Activated T-helper 17 cell treated with anti-CD3 and anti-CD28 coated beads, Interleukin-2, amount 50 U/mL, for 72 hours (primary cell): ENCODE measurements at regions not wholly inside any gene's neighbourhood (a gene's known extent, or its start where the extent isn't known, plus 50 kb on each side); places are given as distances from the start of the nearest gene placed in this dataset.

Source experiments
- ATAC-seq: fragments of 150-1000 bp; cut with Tn5 transposase; replicated peaks from 2 replicates; pipeline ENCODE4 v1.10.0; 2021; ENCODE audit warnings: mild to moderate bottlenecking, moderate library complexity
- H3K27ac Mint-ChIP-seq: one replicate; pipeline ENCODE4 v1.8.0; 2022; ENCODE audit warnings: mixed read lengths
- H3K27me3 Mint-ChIP-seq: one replicate; pipeline ENCODE4 v1.8.0; 2022; ENCODE audit warnings: mixed read lengths
- H3K36me3 Mint-ChIP-seq: one replicate; pipeline ENCODE4 v1.8.0; 2022; ENCODE audit warnings: low read depth, mild to moderate bottlenecking, mixed read lengths
- H3K4me1 Mint-ChIP-seq: one replicate; pipeline ENCODE4 v1.8.0; 2022; ENCODE audit warnings: mixed read lengths
- H3K4me3 Mint-ChIP-seq: one replicate; pipeline ENCODE4 v1.8.0; 2022; ENCODE audit warnings: mild to moderate bottlenecking, mixed read lengths
- H3K9me3 Mint-ChIP-seq: one replicate; pipeline ENCODE4 v1.8.0; 2022; ENCODE audit warnings: mixed read lengths

- no peak for ATAC-seq
- no peak overlapping the region for H3K27ac Mint-ChIP-seq
- H3K27me3 Mint-ChIP-seq, result peaks cover 10% of the 10 kb centered on the region
- H3K36me3 Mint-ChIP-seq, result no peaks in the 10 kb centered on the region
- H3K4me1 Mint-ChIP-seq, result no peaks in the 10 kb centered on the region
- H3K4me3 Mint-ChIP-seq, result no peak overlapping the region
- H3K9me3 Mint-ChIP-seq, result peaks cover 1% of the 10 kb centered on the region
Observed at GRCh38 chr2:128485761-128486639, 167.3 kb upstream of the HS6ST1 start.

DNA sequence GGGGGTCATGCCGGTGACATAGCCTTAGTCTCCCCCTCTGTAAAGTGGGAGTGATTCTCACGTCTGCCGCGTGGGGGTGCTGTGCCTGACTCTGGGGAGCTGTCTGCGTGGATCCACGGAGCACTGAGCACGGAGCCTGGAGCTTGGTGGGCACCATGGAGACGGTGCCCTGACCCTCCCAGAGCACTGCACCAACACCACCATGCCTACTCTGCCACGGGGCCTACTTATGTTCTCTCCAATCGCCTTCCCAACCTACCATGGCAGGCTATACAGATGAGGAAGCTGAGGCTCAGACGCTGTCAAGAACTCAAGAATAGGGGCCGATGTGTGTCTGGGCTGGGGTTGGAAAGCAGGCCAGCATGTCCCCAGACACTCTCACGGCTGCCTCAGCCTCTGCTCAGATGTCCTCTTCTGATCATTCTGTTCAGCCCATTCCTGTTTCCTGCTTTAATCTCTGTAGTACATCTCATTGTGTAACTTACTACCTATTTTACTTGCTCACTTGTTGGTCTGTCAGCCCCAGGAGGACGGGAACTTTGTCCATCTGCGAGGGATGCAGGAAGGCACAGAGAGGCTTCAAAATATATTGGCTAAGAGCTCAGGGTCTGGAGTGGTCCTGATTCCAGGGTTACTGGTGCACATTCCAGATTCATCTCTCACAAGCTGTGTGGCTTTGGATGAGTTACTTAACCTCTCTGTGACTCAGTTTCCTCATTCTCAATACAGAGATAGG is 168.1 kb upstream of the HS6ST1 start:
- H3K9me3 Mint-ChIP-seq, result no peaks in the 10 kb centered on the region
- peaks cover 10% of the 10 kb centered on the region for H3K27me3 Mint-ChIP-seq
- no peak for ATAC-seq
- H3K27ac Mint-ChIP-seq, result no peak overlapping the region
- no peak overlapping the region for H3K4me3 Mint-ChIP-seq
- H3K36me3 Mint-ChIP-seq, result no peaks in the 10 kb centered on the region
- H3K4me1 Mint-ChIP-seq, result no peaks in the 10 kb centered on the region

GRCh38 chr2:128487650-128488387 is 169.2 kb upstream of the HS6ST1 start:
- H3K4me1 Mint-ChIP-seq, result no peaks in the 10 kb centered on the region

DNA sequence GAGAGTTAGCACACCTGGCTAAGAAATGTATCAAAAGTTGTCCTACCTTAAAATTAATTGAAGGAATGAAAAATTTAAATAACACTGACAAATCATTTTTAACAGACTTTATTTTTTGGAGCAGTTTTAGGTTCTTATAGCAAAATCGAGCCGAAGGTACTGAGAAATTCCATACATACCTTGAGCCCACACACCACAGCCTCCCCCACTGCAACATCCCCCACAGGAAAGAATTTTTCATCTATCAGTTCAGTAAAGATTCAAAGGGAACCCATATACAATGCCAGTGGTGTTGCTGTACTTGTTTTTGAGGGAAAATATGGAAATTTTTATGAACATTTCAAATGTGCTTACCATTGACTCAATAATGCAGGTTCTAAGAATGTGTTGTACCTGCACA is 169.8 kb upstream of the HS6ST1 start:
- Mint-ChIP-seq H3K36me3 (no peaks in the 10 kb centered on the region), H3K4me1 (no peaks in the 10 kb centered on the region), H3K27ac (no peak overlapping the region), H3K27me3 (peaks cover 10% of the 10 kb centered on the region), H3K9me3 (no peaks in the 10 kb centered on the region), H3K4me3 (no peak overlapping the region)
- no peak for ATAC-seq

More at GRCh38 chr2:128487650-128488387, 169.2 kb upstream of the HS6ST1 start:
- Mint-ChIP-seq H3K4me3 (no peak overlapping the region), H3K27ac (no peak overlapping the region), H3K36me3 (no peaks in the 10 kb centered on the region), H3K27me3 (peaks cover 10% of the 10 kb centered on the region), H3K9me3 (no peaks in the 10 kb centered on the region)
- no peak for ATAC-seq

- Mint-ChIP-seq H3K27me3 (peaks cover 10% of the 10 kb centered on the region), H3K27ac (no peak overlapping the region), H3K4me3 (no peak overlapping the region), H3K36me3 (no peaks in the 10 kb centered on the region), H3K9me3 (no peaks in the 10 kb centered on the region), H3K4me1 (no peaks in the 10 kb centered on the region)
- ATAC-seq, result no peak
Observed at GRCh38 chr2:128489526-128490273, 171.0 kb upstream of the HS6ST1 start.

DNA sequence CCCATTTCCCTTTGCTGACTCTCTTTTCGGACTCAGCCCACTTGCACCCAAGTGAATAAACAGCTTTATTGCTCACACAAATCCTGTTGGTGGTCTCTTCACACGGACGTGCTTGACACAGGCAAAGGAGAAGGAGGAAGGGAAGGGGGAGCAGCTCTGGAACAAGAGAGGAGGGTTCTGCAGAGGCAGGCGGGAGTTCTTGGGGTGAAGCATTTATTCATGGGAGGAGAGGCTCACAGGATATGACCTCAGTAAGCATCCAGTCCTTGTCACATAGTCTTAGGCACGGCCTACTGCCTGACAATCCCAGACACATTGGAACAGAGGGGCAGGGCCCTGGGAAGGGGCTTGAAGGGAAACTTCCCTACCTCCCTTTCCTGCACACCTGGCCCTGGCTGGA is 171.7 kb upstream of the HS6ST1 start:
- no peaks in the 10 kb centered on the region for H3K36me3 Mint-ChIP-seq
- H3K9me3 Mint-ChIP-seq, result no peaks in the 10 kb centered on the region
- H3K27ac Mint-ChIP-seq, result no peak overlapping the region
- peaks cover 10% of the 10 kb centered on the region for H3K27me3 Mint-ChIP-seq
- no peak overlapping the region for H3K4me3 Mint-ChIP-seq
- H3K4me1 Mint-ChIP-seq, result no peaks in the 10 kb centered on the region
- no peak for ATAC-seq

GRCh38 chr2:128490881-128491691 is 172.4 kb upstream of the HS6ST1 start:
- Mint-ChIP-seq H3K27me3 (peaks cover 10% of the 10 kb centered on the region), H3K36me3 (no peaks in the 10 kb centered on the region), H3K4me1 (no peaks in the 10 kb centered on the region), H3K9me3 (no peaks in the 10 kb centered on the region), H3K27ac (no peak overlapping the region), H3K4me3 (no peak overlapping the region)
- no peak for ATAC-seq

DNA sequence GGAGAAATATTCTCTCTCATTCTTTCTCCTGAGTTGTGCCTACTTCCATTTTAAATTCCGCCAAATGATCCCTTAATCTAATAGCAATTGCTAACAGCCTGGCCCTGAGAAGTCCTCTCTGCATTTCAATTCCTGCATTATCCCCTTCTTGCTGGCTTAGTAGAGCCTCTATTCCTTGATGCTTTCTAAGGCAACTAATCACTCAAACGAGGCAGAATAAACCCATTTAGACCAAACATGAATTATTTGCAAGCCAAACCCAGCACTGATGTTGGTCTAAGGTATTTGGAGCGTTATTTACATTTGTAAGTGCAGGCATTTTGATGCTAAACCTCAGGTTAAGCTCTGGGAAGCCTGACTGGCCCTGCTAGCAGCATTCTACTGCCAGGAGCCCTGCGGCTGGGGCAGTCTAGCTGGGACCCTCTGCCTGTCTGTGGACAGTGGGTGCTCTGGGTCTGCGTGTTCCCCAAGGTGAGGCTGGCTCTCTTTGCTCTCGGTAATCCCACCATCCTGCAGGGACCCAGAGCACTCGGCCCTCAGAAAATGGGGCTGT is 173.1 kb upstream of the HS6ST1 start:
- ATAC-seq, result no peak
- Mint-ChIP-seq H3K36me3 (no peaks in the 10 kb centered on the region), H3K4me1 (no peaks in the 10 kb centered on the region), H3K4me3 (no peak overlapping the region), H3K9me3 (no peaks in the 10 kb centered on the region), H3K27me3 (peaks cover 10% of the 10 kb centered on the region), H3K27ac (no peak overlapping the region)

- H3K4me3 Mint-ChIP-seq, result no peak overlapping the region
- H3K4me1 Mint-ChIP-seq, result no peaks in the 10 kb centered on the region
- H3K27ac Mint-ChIP-seq, result no peak overlapping the region
- no peaks in the 10 kb centered on the region for H3K36me3 Mint-ChIP-seq
- ATAC-seq, result no peak
- H3K27me3 Mint-ChIP-seq, result peaks cover 10% of the 10 kb centered on the region
- no peaks in the 10 kb centered on the region for H3K9me3 Mint-ChIP-seq
Observed at GRCh38 chr2:128492966-128493811, 174.5 kb upstream of the HS6ST1 start.

GRCh38 chr2:128493880-128494279 is 175.2 kb upstream of the HS6ST1 start:
- peaks cover 8% of the 10 kb centered on the region for H3K27me3 Mint-ChIP-seq

DNA sequence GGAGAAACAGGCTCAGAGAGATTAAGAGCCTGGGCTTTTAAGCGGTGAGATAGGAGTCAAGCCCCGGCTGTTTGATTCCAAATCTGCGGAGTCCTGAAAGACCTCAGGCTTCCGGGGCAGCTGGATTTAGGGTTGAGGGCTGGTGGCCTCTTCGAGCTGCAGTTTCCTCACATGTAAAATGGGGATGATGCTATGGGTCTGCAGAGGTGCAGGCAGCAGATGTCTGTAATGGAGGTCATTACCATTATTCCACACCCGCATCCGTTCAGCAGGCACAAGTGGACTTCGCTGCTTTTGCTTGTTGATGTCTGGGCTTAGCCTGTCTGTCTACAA is 175.6 kb upstream of the HS6ST1 start:
- H3K4me1 Mint-ChIP-seq, result no peaks in the 10 kb centered on the region
- ATAC-seq, result no peak
- no peaks in the 10 kb centered on the region for H3K36me3 Mint-ChIP-seq
- H3K27me3 Mint-ChIP-seq, result peaks cover 5% of the 10 kb centered on the region
- H3K4me3 Mint-ChIP-seq, result no peak overlapping the region
- no peaks in the 10 kb centered on the region for H3K9me3 Mint-ChIP-seq
- H3K27ac Mint-ChIP-seq, result no peak overlapping the region

More at GRCh38 chr2:128493880-128494279, 175.2 kb upstream of the HS6ST1 start:
- no peak for ATAC-seq
- Mint-ChIP-seq H3K27ac (no peak overlapping the region), H3K36me3 (no peaks in the 10 kb centered on the region), H3K9me3 (no peaks in the 10 kb centered on the region), H3K4me1 (no peaks in the 10 kb centered on the region), H3K4me3 (no peak overlapping the region)

DNA sequence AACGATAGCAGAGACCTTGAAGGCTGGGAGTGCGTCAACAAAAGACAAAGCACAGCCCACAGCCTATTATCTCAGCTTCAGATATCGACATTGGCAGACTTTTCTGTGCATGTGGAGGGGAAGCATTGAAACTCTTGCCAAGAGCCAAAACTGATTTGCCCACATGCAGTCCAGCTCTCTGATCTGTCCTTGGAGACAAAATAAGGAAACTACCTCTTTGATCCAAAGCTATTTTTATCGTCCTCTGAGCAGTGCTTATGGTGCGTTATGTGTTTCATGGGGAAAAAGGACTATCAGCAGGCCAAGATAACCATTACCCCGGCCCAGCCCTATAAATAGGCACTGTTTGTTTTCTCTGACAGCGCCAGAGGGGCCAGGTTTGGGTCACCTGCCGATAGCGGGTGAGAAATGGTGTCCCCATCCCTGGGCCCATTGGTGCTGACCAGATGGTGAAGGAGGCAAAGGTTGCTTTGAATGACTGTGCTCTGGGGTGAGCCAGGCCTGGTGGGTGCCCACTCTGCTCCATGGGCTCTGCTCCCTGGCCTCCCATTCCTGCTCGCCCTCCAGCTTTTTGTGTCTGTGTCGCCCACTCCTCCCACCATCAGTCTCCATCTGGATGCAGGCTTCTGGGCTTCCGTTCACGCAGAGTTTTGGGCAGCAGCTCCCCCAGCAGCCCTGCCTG is 176.1 kb upstream of the HS6ST1 start:
- H3K27ac Mint-ChIP-seq, result no peak overlapping the region
- H3K4me1 Mint-ChIP-seq, result no peaks in the 10 kb centered on the region
- no peaks in the 10 kb centered on the region for H3K36me3 Mint-ChIP-seq
- no peak for ATAC-seq
- H3K9me3 Mint-ChIP-seq, result no peaks in the 10 kb centered on the region
- peaks cover 3% of the 10 kb centered on the region for H3K27me3 Mint-ChIP-seq
- H3K4me3 Mint-ChIP-seq, result no peak overlapping the region
